ENCODE measurements at regions not wholly inside any gene's neighbourhood (a gene's known extent, or its start where the extent isn't known, plus 50 kb on each side); places are given as distances from the start of the nearest gene placed in this dataset.
A peak's percentile ranks its signal among the peaks of the same experiment; 100 is the strongest.

DNA sequence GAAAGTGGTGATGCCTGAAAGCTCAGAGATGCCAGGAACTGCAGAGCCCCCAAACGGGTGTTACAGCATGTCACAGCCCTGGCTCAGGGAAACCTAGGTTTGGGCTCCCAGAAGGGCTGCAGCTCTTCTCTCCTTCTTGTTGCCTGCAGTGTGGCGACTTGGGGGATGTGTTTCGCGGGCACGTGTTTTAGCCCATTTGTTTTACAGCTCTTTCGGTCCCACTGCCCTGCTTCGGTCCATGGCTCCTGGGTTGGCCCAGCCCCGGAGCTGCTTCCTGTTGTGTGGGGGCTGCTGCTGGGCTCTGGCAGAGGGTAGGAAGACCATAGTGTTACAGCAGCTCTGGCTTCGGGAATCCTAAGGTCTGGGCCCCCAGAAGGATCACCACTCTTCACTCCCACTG lies 222.9 kb upstream of the RIOK2 start:
- no peak for DNase-seq

GRCh38 chr5:97406946-97407676 lies 224.1 kb upstream of the RIOK2 start:
- no peak for DNase-seq

DNA sequence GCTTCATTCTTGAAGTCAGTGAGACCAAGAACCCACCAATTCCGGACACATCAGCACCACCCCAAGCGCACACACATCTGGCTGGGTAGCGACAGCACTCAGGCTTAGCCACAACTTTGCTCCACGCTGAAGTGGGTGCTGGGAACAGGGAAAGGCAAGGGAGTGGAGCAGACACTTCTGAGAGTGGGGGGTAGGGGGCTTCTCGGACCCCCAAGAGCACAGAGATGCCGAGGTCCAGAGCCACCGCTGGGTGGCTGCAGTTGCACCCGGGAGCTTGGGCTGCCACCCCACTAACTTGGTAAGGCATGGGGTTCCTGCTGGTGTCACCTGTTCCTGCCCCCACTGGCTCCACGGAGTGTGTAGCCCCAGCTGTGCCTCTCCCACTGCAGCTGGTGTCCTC lies 225.3 kb upstream of the RIOK2 start:
- DNase-seq: no peak

DNA sequence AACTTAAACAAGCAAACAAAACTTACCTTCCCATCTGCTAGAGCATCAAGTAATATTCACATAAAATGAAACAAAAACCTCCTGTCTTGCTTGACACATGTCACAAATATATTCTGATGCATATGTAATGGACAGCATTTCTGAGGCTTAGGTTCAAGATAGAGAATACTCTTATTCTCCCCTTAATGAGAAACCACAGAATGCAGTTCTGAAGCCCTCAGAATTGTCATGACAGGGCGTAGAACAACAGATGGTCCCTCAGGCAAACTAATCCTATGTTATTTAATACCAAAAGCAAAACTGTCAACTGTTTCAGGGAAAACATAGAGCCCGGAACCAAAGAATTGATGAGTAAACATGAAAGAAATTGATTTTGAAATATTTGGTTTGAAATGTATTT lies 229.9 kb upstream of the RIOK2 start:
- DNase-seq: no peak

- DNase-seq: no peak
These were observed 234.9 kb upstream of the RIOK2 start for GRCh38 chr5:97417986-97418385.

DNA sequence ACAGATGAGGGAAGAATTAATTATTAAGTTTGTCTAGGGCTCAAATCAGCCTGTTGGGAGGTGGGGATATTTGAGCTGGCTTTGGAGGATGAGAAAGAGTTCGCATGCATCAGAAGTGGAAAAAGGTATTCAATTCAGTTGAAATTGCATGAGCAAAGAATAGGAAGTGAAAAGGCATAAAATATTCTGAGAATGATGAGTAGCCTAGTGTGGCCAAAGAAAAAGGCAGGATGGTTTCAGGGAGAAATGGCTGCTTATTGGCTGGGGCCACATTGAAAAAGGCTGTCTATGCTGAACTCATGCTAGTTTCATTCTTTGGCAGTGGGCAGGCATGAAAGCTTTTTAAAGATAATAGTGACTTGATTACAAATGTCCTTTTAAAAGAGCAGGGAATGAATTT lies 235.4 kb upstream of the RIOK2 start:
- DNase-seq: no peak

- no peak for DNase-seq
These were observed 237.6 kb upstream of the RIOK2 start for GRCh38 chr5:97420646-97421045.

GRCh38 chr5:97422678-97423077 lies 239.6 kb upstream of the RIOK2 start:
- no peak for DNase-seq

GRCh38 chr5:97425511-97425910 lies 242.5 kb upstream of the RIOK2 start:
- DNase-seq: peak in 2 of 14 donors; percentile 4

DNA sequence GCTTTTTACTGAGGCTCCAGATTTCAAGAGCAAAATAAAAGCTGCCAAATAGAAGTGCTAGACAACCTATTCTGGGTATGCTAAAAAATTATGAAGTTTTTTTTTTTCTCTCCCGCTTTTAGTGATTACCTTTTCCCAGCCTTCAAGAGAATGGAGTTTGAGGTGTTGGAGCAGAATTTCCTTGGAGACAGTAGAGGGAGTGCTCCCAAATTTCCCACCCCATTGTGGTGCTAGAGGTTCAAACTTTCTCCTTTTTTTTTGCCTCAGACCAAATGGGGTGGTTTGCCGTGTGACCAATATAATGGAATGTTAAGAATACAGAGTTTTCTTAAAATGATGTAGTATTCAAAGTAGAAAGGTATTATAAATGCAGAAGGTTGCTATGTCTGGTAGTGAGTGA lies 244.2 kb upstream of the RIOK2 start:
- no peak for DNase-seq

DNA sequence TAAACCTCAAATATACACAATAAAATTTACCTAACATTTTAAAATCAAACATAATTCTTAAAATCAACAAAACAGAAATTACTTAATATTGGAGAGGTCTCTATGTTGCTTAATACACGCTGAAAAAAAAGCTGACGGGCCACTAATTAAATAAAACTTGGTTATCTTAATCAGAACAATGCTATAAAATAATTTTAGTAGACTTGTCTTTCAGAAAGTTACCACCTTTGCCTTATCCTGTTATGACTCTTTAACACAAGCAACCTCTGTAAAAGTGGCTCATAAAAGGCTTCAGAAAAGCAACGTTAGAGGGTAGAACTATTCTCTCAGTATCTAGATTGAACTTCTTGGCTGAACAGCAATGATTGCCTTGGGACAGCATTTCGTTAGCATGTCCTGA lies 251.0 kb upstream of the RIOK2 start:
- DNase-seq: no peak

DNA sequence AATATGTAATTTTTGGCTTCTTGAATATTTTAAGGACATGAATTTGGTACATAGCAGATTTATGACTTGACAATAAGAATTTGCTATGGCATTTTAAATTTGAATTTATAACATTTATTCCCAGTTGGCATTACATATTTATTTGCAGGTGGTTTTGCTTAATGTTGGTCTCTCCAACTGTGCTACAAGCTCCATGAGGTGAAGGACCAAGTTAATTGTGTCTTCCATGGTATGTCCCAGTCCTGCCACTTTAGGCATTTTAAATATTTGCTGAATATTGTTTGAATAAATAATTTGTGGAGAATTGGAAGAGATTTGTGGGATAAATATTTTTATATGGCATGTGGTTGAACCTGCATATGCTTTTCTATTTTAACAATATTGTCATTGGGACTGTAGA lies 253.4 kb upstream of the RIOK2 start:
- no peak for DNase-seq

DNA sequence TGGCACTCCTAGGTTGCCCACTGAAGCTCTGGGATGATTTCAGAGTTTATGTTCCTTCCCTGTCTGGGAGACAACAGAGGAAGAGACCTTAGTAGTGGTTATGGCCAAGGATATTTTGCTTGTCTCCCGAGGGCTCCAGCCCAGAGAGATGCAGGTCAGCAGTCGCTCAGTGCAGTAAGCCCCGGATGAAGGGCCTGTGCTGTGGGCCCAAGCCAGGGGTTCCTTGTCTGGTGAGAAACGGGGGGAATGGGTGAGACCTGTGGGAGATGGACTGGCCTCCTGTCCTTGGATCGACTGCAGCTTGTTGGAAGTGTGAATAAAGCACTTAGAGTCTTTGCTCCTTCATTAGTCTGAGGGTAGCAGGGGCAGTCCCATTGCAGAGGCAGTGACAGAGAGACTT lies 260.7 kb upstream of the RIOK2 start:
- DNase-seq: no peak

GRCh38 chr5:97449172-97449571 lies 266.1 kb upstream of the RIOK2 start:
- DNase-seq: no peak

- peak in 7 of 14 donors; percentile 1 to 21 (median 15) for DNase-seq
These were observed 269.6 kb upstream of the RIOK2 start for GRCh38 chr5:97452646-97453045.

GRCh38 chr5:97453263-97453662 lies 270.2 kb upstream of the RIOK2 start:
- DNase-seq: no peak

- no peak for DNase-seq
These were observed 271.0 kb upstream of the RIOK2 start for GRCh38 chr5:97454015-97454414.

DNA sequence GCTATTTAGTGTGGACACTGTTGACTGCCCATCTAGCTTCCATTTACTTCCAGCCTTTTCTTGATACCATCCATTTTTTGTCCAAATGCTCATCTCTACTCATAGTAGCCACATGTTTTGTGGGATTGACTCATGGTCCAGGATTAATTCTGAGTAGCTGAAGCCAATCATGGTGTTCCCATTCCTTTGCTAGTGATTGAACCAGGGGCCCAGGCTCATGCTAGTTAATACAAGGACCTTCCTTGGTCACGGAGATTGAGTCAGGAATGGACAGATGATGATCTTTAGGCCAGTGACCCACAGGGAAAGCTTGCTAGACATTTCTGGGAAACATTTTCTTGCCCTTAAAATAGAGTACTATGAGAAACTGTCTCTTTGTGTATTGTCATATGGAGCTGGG lies 272.9 kb upstream of the RIOK2 start:
- DNase-seq: no peak

DNA sequence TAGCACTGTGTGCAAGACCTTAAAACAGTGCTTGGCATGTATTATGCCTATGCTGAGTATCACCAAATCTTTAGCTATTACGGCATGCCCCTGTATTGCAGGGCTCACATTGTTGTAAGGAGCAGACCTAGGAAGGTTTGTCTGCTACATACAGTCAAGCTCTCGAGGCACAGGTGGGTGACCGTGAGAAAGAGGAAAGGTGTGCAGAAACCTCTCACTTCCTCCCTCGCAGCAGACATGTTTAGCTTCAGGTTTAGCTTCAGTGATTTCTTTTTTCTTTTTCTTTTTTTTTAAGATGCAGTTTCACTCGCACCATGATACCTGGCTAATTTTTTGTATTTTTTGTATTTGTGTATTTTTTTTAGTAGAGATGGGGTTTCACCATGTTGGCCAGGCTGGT lies 275.8 kb upstream of the RIOK2 start:
- DNase-seq: no peak

- no peak for DNase-seq
These were observed 288.9 kb upstream of the RIOK2 start for GRCh38 chr5:97471951-97472350.

DNA sequence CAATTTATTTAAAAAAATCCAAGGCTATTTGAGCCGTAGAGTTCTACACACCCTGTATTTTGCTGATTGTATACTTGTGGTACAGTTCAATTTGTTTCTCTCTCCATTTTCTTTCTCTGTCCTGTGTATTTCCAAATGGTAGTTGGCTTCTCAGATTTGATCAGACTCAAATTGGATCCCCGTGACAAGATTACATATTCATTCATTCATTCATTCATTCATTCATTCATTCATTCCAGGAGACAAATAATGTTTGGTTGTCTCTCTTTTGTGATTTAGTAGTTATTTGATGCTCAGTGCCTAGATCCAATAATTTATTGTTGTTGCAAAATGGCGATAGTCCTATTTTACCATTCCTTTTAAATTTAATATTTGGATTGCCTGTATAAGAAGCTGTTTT lies 292.8 kb upstream of the RIOK2 start:
- no peak for DNase-seq

DNA sequence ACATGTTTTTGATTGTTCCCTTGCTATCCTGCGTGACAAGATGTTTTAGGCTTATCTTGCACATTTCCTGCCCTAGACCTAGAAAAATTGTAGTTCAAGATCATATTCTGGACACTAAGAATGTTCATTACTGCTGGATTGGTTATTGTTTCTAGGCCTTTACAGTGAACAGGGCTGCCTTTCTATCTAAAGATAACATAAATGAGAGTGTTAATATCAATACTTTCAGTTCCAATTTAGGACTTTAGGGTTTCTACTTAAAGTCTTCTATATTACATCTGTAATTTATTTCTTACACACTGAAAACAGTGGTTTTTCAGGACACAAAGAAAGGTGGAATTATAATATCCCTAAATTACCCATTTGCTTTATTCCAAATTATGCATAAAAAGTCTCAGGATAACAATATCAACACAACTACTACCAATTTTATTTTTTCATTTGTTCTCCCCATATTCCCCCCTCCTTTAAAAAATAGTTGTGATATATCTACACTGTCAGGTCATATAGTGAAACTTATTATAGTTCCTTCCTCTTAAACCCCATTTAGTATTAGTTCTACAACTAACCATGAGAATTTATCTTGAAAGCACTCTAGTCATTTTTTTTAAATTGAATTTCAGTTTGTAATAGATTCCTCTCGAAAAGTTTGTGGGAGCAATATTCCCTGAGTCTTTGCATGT lies 293.9 kb upstream of the RIOK2 start:
- DNase-seq: no peak

GRCh38 chr5:97478483-97478882 lies 295.4 kb upstream of the RIOK2 start:
- no peak for DNase-seq

GRCh38 chr5:97480313-97480712 lies 297.3 kb upstream of the RIOK2 start:
- no peak for DNase-seq
